AG10803 (cell line): ENCODE measurements at regions not wholly inside any gene's neighbourhood (a gene's known extent, or its start where the extent isn't known, plus 50 kb on each side); places are given as distances from the start of the nearest gene placed in this dataset.

ENCODE experiments used
- DNase-seq: peaks from one replicate; pipeline ENCODE4 v3.0.0; 2010; ENCODE audit warnings: low read depth
- H3K4me3 ChIP-seq: 2 replicates; pipeline ENCODE4 v1.5.1; 2011; ENCODE audit warnings: mild to moderate bottlenecking, low read length, control low read depth
- TF ChIP-seq, protein P1 (sequence below): conservative IDR thresholded peaks from 2 replicates; pipeline ENCODE4 v1.5.1; 2011; ENCODE audit warnings: mild to moderate bottlenecking, low read length, control low read depth, inconsistent platforms

DNA sequence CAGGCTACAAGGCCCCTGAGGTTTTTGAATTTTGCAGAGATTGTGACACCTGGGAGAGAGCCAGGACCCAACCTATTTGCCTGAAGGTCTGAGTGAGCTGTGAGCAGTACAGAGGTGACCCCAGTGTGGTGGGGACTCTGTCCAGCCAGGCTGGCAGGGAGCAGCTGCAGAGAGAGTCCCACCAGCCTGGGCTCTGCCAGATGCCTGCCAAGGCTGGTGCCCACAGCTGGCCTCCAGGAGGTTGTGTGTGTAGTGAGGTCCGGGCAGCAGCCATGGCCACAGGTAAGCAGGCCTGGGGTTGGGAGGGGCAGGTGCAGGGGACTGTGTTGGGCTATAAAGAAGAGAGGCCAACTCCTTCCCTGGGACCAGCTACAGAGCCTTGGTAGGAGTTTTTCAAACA is 144.8 kb downstream of the CRYBB2 start:
- H3K4me3 ChIP-seq, result no peak overlapping the region
- TF ChIP-seq, protein P1, sequence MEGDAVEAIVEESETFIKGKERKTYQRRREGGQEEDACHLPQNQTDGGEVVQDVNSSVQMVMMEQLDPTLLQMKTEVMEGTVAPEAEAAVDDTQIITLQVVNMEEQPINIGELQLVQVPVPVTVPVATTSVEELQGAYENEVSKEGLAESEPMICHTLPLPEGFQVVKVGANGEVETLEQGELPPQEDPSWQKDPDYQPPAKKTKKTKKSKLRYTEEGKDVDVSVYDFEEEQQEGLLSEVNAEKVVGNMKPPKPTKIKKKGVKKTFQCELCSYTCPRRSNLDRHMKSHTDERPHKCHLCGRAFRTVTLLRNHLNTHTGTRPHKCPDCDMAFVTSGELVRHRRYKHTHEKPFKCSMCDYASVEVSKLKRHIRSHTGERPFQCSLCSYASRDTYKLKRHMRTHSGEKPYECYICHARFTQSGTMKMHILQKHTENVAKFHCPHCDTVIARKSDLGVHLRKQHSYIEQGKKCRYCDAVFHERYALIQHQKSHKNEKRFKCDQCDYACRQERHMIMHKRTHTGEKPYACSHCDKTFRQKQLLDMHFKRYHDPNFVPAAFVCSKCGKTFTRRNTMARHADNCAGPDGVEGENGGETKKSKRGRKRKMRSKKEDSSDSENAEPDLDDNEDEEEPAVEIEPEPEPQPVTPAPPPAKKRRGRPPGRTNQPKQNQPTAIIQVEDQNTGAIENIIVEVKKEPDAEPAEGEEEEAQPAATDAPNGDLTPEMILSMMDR, result no peak
- no peak for DNase-seq

- no peak overlapping the region for H3K4me3 ChIP-seq
- DNase-seq, result no peak
- TF ChIP-seq, protein P1, result no peak
Observed at GRCh38 chr22:25364736-25365241, 145.3 kb downstream of the CRYBB2 start.

DNA sequence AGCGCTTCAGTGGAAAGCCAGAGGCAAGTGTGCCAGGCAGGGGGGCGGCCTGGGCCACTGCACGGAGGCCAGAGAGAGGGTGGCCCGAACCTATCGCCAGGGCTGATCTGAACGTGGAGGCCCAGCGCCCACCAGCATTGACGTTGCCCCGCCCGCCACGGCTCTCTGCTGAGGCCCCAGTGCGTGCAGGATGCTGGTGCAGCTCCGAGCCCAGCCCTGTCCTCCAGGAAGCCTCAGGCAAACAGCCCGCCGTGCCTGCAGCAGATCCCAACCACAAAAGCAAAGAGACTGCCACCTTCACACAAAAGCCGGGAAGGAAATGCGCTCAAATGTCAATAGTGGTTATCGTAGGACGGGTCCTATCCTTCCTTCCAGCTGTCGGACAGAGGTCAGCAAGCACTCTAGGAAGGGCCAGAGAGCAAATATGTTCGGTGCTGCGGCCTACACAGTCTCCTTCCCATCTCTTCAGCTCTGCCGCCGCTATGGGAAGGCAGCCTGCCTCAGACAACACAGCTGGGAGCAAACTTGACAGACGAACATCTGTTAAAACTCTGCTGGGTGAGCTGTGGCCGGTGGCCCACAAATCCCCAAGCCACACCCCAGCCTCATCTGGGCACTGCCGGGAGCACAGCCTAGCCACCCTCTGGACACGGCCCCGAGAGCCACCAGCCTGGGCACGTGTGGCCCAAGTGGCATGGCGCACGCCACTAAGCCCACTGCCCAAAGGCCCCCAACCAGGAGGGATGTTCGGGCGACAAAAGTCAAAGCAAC is 146.2 kb downstream of the CRYBB2 start:
- TF ChIP-seq, protein P1, result no peak
- H3K4me3 ChIP-seq, result no peak overlapping the region
- peak; percentile 16 for DNase-seq

GRCh38 chr22:25366408-25366807 is 147.0 kb downstream of the CRYBB2 start:
- TF ChIP-seq, protein P1, result no peak
- DNase-seq, result no peak
- no peak overlapping the region for H3K4me3 ChIP-seq

DNA sequence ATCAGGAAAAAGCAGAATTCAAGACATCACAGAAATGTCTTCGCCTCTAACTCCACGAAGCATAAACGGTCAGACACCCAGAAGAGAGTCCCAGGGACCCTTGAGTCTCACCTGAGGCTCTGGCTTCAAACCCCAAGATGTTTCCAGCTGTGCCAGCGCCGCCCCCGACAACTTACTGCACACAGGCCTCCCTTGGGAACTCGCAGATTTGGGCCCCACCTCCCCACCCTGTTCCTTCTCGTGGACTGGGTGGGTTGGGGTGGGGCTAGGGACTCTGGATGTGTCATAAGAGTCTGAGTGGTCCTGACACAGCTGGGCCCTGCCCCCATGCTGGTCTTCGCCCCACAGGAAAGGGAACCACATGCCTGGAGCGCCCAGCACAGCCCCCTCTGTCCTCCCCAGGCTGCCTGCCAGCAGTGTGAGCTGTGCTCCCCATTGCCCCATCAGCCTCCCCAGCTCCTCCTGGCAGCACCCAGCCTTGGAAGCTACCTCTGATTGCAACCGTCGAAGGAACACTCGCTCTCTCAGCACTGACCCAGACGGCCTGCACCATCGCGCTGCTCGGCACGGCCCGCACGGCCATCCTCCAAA is 147.5 kb downstream of the CRYBB2 start:
- DNase-seq, result no peak
- TF ChIP-seq, protein P1, result no peak
- H3K4me3 ChIP-seq, result no peak overlapping the region

DNA sequence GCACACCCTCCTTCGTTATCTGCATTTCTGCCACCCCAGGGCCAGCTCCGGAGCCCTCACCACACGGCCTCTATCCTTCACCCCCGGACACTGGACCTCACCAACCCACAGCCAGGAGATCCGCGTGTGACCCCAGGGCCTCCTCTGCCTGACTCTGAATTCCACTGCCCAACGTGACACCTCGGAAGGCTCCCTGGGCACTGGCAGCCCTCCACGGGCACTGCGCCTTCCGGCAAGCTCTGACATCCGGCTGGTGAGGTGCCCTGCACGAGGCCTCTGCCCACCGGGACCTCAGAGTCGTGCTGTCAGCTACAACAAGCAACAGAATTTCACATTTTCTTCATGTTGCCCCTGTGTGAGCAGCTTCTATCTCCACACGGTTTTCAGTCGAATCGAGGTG is 148.3 kb downstream of the CRYBB2 start:
- TF ChIP-seq, protein P1, result no peak
- no peak overlapping the region for H3K4me3 ChIP-seq
- no peak for DNase-seq

- peak; percentile 65 for DNase-seq
- TF ChIP-seq, protein P1, result no peak
- no peak overlapping the region for H3K4me3 ChIP-seq
Observed at GRCh38 chr22:25368271-25368670, 148.8 kb downstream of the CRYBB2 start.
